ENCODE measurements at regions not wholly inside any gene's neighbourhood (a gene's known extent, or its start where the extent isn't known, plus 50 kb on each side); places are given as distances from the start of the nearest gene placed in this dataset.

DNA sequence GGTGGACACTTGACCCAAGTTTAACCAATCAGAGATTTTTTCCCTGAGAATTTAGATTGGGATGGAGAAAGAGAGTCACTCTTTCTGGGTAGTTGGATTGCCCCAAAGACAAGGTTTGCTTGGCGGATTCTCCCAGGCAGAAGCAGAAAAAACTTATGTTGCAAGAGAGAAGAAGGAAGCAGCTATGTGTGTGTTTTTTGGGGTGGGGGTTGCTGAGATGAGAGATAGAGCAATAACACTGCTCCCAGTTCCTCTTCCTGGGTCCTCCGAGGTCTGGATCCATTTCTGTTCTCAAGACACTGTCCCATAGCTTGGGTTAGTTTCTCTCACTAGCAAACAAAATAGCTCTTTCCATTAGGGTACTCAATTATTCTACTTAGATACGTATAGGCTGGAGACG lies 222.1 kb downstream of the STIM2 start:
- TF ChIP-seq, protein P1, sequence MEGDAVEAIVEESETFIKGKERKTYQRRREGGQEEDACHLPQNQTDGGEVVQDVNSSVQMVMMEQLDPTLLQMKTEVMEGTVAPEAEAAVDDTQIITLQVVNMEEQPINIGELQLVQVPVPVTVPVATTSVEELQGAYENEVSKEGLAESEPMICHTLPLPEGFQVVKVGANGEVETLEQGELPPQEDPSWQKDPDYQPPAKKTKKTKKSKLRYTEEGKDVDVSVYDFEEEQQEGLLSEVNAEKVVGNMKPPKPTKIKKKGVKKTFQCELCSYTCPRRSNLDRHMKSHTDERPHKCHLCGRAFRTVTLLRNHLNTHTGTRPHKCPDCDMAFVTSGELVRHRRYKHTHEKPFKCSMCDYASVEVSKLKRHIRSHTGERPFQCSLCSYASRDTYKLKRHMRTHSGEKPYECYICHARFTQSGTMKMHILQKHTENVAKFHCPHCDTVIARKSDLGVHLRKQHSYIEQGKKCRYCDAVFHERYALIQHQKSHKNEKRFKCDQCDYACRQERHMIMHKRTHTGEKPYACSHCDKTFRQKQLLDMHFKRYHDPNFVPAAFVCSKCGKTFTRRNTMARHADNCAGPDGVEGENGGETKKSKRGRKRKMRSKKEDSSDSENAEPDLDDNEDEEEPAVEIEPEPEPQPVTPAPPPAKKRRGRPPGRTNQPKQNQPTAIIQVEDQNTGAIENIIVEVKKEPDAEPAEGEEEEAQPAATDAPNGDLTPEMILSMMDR (IDR thresholded peaks at IDR 0.05), result no peak
- TF ChIP-seq POLR2A (IDR thresholded peaks at IDR 0.05), result no peak
